Dermis blood vessel endothelial cell (primary cell): ENCODE measurements at regions not wholly inside any gene's neighbourhood (a gene's known extent, or its start where the extent isn't known, plus 50 kb on each side); places are given as distances from the start of the nearest gene placed in this dataset.
"Not testable (repeated sequence)": the region's sequence is repeated elsewhere in the genome, so short reads cannot be mapped to it uniquely, and the experiment has no call there.

Experiments used
- DNase-seq: peaks from one replicate; pipeline ENCODE4 v3.0.0; 2010

DNA sequence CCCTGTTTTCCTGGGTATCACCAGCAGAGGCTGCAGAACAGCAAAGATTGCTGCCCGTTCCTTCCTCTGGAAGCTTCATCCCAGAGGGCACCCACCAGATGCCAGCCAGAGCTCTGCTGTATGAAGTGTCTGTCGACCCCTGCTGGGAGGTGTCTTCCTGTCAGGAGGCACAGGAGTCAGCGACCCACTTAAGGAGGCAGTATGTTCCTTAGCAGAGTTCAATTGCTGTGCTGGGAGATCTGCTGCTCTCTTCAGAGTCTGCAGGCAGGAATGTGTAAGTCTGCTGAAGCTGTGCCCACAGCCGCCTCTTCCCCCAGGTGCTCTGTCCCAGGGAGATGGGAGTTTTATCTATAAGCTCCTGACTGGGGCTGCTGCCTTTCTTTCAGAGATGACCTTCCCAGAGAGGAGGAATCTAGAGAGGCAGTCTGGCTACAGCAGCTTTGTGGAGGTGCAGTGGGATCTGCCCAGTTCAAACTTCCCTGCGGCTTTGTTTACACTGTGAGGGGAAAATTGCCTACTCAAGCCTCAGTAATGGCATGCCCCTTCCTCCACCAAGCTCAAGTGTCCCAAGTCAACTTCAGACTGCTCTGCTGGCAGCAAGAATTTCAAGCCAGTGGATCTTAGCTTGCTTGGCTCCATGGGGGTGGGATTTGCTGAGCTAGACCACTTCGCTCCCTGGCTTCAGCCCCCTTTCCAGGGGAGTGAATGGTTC lies 100.6 kb downstream of the TMEM168 start:
- not testable (repeated sequence) for DNase-seq

DNA sequence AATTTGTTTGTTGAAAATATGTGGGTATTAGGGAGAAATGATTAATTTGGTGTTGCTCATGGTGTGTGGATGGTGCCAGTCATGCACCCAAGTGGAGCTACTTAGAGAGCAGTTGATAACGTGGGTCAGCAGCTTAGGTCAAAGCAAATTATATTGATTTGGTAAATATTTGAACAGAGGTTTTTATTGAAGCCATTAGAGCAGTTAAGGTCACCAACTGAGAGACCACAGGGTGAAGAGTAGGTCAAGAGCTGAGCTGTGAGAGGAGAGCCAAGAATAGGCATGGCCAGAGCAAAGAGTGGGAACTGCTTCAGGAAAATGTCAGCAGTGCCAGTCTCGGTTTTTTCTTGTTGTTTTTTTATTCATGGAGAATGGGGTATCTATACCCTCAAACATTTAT lies 97.9 kb downstream of the TMEM168 start:
- DNase-seq, result no peak

DNA sequence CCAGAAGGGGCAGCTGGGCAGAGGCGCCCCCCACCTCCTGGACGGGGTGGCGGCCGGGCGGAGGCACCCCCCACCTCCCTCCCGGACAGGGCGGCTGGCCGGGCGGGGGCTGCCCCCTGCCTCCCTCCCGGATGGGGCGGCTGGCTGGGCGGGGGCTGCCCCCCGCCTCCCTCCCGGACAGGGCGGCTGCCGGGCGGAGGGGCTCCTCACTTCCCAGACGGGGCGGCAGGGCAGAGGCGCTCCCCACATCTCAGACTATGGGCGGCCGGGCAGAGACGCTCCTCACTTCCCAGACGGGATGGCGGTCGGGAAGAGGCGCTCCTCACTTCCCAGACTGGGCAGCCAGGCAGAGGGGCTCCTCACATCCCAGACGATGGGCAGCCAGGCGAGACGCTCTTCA lies 93.0 kb downstream of the TMEM168 start:
- DNase-seq, result not testable (repeated sequence)

DNA sequence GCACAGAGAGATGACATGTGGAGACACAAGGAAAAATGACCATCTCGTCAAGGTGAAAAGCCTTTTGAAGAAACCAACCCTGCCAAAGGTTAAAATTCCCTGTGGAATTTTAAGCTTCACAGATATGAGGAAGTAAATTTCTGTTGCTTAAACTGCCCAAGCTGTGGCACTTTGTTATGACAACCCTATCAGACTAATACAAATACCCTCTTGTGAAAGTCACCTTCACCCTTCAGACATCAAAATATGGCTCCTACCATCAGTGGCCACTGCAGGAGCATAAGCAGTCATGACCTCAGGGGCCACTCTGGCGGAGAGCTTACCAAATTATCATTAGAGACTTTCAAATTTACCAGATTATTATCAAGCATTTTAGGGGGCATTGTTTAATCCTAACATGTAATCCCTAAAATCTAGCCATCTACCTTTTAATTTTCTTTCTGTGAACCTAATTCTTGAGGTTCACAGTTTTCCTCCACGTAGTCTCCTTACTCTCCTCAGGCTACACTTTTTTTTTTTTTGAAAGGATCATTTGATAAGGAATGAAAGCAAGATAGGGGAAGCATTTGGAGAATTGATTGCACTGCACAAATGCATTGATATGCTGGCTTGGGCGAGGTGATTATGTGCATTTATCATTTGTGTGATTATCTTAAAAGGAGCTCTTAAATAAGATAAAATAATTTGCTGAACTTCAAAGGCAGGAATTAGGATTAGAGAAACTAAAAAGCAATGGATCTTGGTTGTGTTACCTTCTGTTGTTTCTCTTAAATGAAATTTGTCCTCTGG lies 90.3 kb downstream of the TMEM168 start:
- no peak for DNase-seq

DNA sequence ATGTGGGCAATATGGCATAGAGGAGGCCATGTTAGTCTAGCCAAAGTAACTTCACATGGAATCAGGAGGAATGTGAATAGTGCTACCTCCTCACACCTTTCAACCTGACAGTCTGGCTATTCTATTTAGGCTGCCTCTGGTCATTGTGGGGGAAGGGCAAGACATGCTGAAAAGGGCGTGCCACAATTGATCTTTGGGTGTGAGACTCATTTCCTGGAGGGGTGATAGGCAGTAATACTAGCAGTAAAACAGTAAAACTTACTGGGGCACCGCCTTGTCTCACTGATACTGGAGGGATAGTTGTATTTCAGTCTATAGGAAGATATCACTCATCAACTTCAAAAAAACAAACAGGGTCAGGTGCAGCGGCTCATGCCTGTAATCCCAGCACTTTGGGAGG lies 88.7 kb downstream of the TMEM168 start:
- DNase-seq, result no peak

DNA sequence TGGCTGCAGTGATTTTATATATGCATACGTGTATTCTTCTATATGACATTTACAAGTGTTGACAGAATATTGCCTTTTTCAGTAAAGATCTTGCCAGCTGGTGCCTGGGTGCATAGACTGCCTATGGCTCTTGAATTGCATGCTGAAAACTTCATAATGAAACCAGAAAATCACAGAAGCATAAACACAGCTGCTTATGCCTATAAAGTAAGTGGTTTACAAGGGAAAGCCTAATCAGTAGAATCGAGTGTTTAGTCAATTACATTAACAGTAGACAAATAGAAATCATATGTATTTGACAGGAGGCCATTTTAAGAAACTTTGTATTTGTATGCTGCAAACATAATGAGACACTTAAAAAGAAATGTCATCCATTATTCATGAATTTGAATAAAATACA lies 82.5 kb downstream of the TMEM168 start:
- DNase-seq, result no peak

DNA sequence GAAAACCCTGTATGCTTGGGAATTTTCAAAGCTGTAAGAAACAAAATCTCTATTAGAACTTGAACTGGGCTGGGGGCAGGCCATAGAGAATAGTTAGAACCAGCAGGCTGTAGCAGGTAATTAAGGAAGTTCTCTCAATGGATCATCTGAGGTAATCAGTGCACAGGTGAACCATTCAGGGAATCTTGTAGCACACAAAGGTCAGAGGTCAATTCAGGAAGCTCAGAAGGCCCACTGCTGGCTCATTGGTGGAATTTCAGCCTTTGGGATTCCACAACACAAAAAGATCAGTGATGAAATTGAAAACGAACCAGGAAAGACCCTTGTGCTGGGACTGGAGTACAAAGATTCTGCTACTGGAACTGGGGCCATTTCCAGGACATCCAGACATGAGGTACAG lies 82.0 kb downstream of the TMEM168 start:
- no peak for DNase-seq
